Esophagus squamous epithelium (tissue), 5 donors: ENCODE measurements at regions not wholly inside any gene's neighbourhood (a gene's known extent, or its start where the extent isn't known, plus 50 kb on each side); places are given as distances from the start of the nearest gene placed in this dataset.

Source experiments
- DNase-seq: peaks from one replicate; lab custom pipeline; 2025; lab: John Stamatoyannopoulos, UW
- H3K27ac ChIP-seq, 4 donors: fragments of 200-600 bp; sonication (generic); one replicate each; pipeline ENCODE4 v1.5.1; 2016 to 2019; ENCODE audit warnings: mild to moderate bottlenecking in 1 of 4
- H3K27me3 ChIP-seq, 4 donors: fragments of 200-600 bp; sonication (generic); 1 replicate in 3 of 4; 2 replicates in 1 of 4; pipeline versions ENCODE4 v1.5.1 to v1.6.0; 2017 to 2021; ENCODE audit warnings: antibody characterized with exemption in 1 of 4
- H3K36me3 ChIP-seq, 3 donors: fragments of 200-600 bp; sonication (generic); one replicate each; pipeline ENCODE4 v1.5.1; 2016 to 2019
- H3K4me1 ChIP-seq, 3 donors: fragments of 200-600 bp; sonication (generic); one replicate each; pipeline ENCODE4 v1.5.1; 2017 to 2019
- H3K4me3 ChIP-seq, 4 donors: fragments of 200-600 bp; sonication (generic); 1 replicate in 3 of 4; 2 replicates in 1 of 4; pipeline ENCODE4 v1.5.1; 2016 to 2019; ENCODE audit warnings: mild to moderate bottlenecking in 2 of 4, moderate library complexity in 1 of 4
- H3K9me3 ChIP-seq, 3 donors: fragments of 200-600 bp; sonication (generic); one replicate each; pipeline ENCODE4 v1.5.1; 2016 to 2019
- CTCF ChIP-seq, 6 experiments: fragments of 450-650 bp in 4 of 6; fragments of 200-600 bp in 2 of 6; sonication (generic) in 2 of 6; IDR thresholded peaks; one replicate each; pipeline ENCODE4 v1.5.1; 2016 to 2019; ENCODE audit warnings: antibody characterized with exemption in 6 of 6, mild to moderate bottlenecking in 4 of 6, moderate library complexity in 4 of 6
- POLR2A ChIP-seq, 4 donors: fragments of 450-650 bp; IDR thresholded peaks; one replicate each; pipeline ENCODE4 v1.6.1; 2017; ENCODE audit warnings: antibody characterized with exemption in 4 of 4, mild to moderate bottlenecking in 4 of 4, moderate library complexity in 3 of 4
- WGBS, 2 donors: methylation state at CpG; one replicate each; pipeline ENCODE4 v1.1.5; 2018; 5-methylcytosine and 5-hydroxymethylcytosine counted together
- intact Hi-C: fragments of 100-400 bp; cut with DNase I; formaldehyde crosslinking; loops from one replicate; pipeline ENCODE4 v1.15.0; 2022
- donor health status: DM: yes; HTN: yes; CAD: no.

GRCh38 chr1:2865571-2866421 is 64.3 kb upstream of the TTC34 start:
- intact Hi-C loops, result no loop called here
- Histone ChIP-seq H3K4me1 (no peaks in the 10 kb centered on the region), H3K36me3 (no peaks in the 10 kb centered on the region), H3K9me3 (peaks cover 0 to 9% (median 6%) of the 10 kb centered on the region in 3 donors), H3K27ac (no peak overlapping the region), H3K27me3 (peaks cover 0 to 96% (median 0%) of the 10 kb centered on the region in 4 donors), H3K4me3 (no peak overlapping the region)
- WGBS, 2 donors, result 28 to 50% methylated on average over 8 to 17 of the region's 28 CpGs
- no peak for DNase-seq
- TF ChIP-seq POLR2A (IDR thresholded peaks at IDR 0.05) (no peak), CTCF (IDR thresholded peaks at IDR 0.05) (no peak)

GRCh38 chr1:2866422-2867086 is 65.1 kb upstream of the TTC34 start:
- 51 to 83% methylated on average over 1 to 5 of the region's 26 CpGs for WGBS, 2 donors
- Histone ChIP-seq H3K27ac (no peak overlapping the region), H3K4me1 (no peaks in the 10 kb centered on the region), H3K4me3 (no peak overlapping the region), H3K36me3 (no peaks in the 10 kb centered on the region), H3K27me3 (peaks cover 0 to 90% (median 0%) of the 10 kb centered on the region in 4 donors), H3K9me3 (peaks cover 0 to 16% (median 13%) of the 10 kb centered on the region in 3 donors)
- DNase-seq, result no peak
- intact Hi-C loops, result no loop called here
- TF ChIP-seq CTCF (IDR thresholded peaks at IDR 0.05) (no peak), POLR2A (IDR thresholded peaks at IDR 0.05) (no peak)

GRCh38 chr1:2867087-2867425 is 65.6 kb upstream of the TTC34 start:
- TF ChIP-seq POLR2A (IDR thresholded peaks at IDR 0.05), result no peak
- TF ChIP-seq CTCF (IDR thresholded peaks at IDR 0.05), result no peak
- Histone ChIP-seq H3K36me3 (no peaks in the 10 kb centered on the region), H3K27me3 (peaks cover 0 to 85% (median 0%) of the 10 kb centered on the region in 4 donors), H3K4me3 (no peak overlapping the region), H3K27ac (no peak overlapping the region), H3K4me1 (no peaks in the 10 kb centered on the region), H3K9me3 (peaks cover 0 to 21% (median 18%) of the 10 kb centered on the region in 3 donors)
- intact Hi-C loops, result no loop called here
- WGBS, 2 donors, result 62 to 83% methylated on average over 1 to 7 of the region's 11 CpGs
- no peak for DNase-seq

- Histone ChIP-seq H3K4me3 (no peak overlapping the region), H3K9me3 (peaks cover 0 to 24% (median 23%) of the 10 kb centered on the region in 3 donors), H3K27ac (no peak overlapping the region), H3K4me1 (no peaks in the 10 kb centered on the region), H3K27me3 (peaks cover 0 to 77% (median 0%) of the 10 kb centered on the region in 4 donors), H3K36me3 (no peaks in the 10 kb centered on the region)
- 30% methylated on average over 2 of the region's 10 CpGs for WGBS, 2 donors
- TF ChIP-seq POLR2A (IDR thresholded peaks at IDR 0.05) (no peak), CTCF (IDR thresholded peaks at IDR 0.05) (no peak)
- no peak for DNase-seq
- intact Hi-C loops, result no loop called here
Observed at GRCh38 chr1:2867861-2868260, 66.4 kb upstream of the TTC34 start.
